AG04450 (cell line): ENCODE measurements at regions not wholly inside any gene's neighbourhood (a gene's known extent, or its start where the extent isn't known, plus 50 kb on each side); places are given as distances from the start of the nearest gene placed in this dataset.

ENCODE experiments used
- CTCF ChIA-PET: fragments of 300-600, 350-600 bp; formaldehyde crosslinking; extraction: SDS; loops from one replicate; lab custom pipeline; 2022; ENCODE audit warnings: antibody characterized with exemption, inconsistent platforms; lab: Charles Lee
- POLR2A ChIA-PET: fragments of 350-600 bp; formaldehyde crosslinking; extraction: SDS; loops from one replicate; lab custom pipeline; 2021; ENCODE audit warnings: antibody characterized with exemption, inconsistent platforms; lab: Yijun Ruan, JAX
- DNase-seq: peaks from one replicate; pipeline ENCODE4 v3.0.0-alpha.2; 2011; ENCODE audit warnings: low read depth, low spot score
- H3K27ac ChIP-seq: one replicate; pipeline ENCODE4 v1.5.1; 2012; ENCODE audit warnings: low read depth, low read length, control low read depth
- H3K27me3 ChIP-seq: one replicate; pipeline ENCODE4 v1.6.0; 2012; ENCODE audit warnings: low read length; ENCODE audit not compliant: control insufficient read depth, insufficient read depth
- H3K4me3 ChIP-seq: 2 replicates; pipeline ENCODE4 v1.5.1; 2011; ENCODE audit warnings: mild to moderate bottlenecking, low read depth, low read length, control low read depth
- H3K9me3 ChIP-seq: 2 replicates; pipeline ENCODE4 v1.5.1; 2012; ENCODE audit warnings: low read length; ENCODE audit not compliant: control insufficient read depth, insufficient read depth
- CTCF ChIP-seq: IDR thresholded peaks from 2 replicates; pipeline ENCODE4 v1.5.1; 2011; ENCODE audit warnings: low read depth, low read length, control low read depth, inconsistent platforms

GRCh38 chr18:38557006-38557405 is 991.4 kb upstream of the CELF4 start:
- no peak overlapping the region for H3K4me3 ChIP-seq
- POLR2A ChIA-PET = no interaction called here
- peaks cover 3% of the 10 kb centered on the region; the same call in 1 of the 2 replicates for H3K9me3 ChIP-seq
- H3K27me3 ChIP-seq = no peaks in the 10 kb centered on the region
- TF ChIP-seq CTCF = no peak
- no peak overlapping the region for H3K27ac ChIP-seq
- DNase-seq = no peak
- CTCF ChIA-PET = no interaction called here

GRCh38 chr18:38552732-38553321 is 987.2 kb upstream of the CELF4 start:
- peaks cover 3% of the 10 kb centered on the region; the same call in 1 of the 2 replicates for H3K9me3 ChIP-seq
- H3K4me3 ChIP-seq = no peak overlapping the region
- POLR2A ChIA-PET = no interaction called here
- H3K27ac ChIP-seq = no peak overlapping the region
- TF ChIP-seq CTCF = no peak
- no peak for DNase-seq
- CTCF ChIA-PET = no interaction called here
- no peaks in the 10 kb centered on the region for H3K27me3 ChIP-seq

GRCh38 chr18:38551881-38552280 is 986.3 kb upstream of the CELF4 start:
- no peak overlapping the region for H3K4me3 ChIP-seq
- TF ChIP-seq CTCF = no peak
- ChIA-PET POLR2A (no interaction called here), CTCF (no interaction called here)
- H3K27me3 ChIP-seq = no peaks in the 10 kb centered on the region
- no peak for DNase-seq
- H3K9me3 ChIP-seq = peaks cover 3% of the 10 kb centered on the region; the same call in 1 of the 2 replicates
- H3K27ac ChIP-seq = no peak overlapping the region

DNA sequence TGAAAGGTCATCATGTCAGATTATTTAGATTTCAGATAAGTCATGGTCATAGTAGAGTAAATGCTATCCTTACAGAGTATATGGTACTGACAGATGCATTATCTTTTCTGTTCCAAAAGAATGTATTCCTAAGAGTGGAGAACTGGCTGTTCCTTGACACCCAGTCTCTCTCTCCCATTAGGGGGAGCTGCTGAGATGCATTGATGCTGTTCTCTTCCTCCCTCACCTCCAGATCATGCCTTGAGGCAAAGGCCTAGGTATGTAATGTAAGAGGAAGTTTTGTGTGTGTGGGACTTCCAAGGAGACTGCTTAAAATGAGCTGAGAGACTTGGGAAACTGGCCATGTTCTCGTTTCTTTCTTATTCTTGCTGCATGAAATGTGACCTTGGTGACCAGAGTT is 979.5 kb upstream of the CELF4 start:
- ChIA-PET CTCF (no interaction called here), POLR2A (no interaction called here)
- Histone ChIP-seq H3K27me3 (no peaks in the 10 kb centered on the region), H3K9me3 (peaks cover 6% of the 10 kb centered on the region; the same call in 1 of the 2 replicates), H3K4me3 (no peak overlapping the region), H3K27ac (no peak overlapping the region)
- TF ChIP-seq CTCF = no peak
- no peak for DNase-seq

- CTCF ChIA-PET = no interaction called here
- H3K27ac ChIP-seq = no peak overlapping the region
- no peak overlapping the region for H3K4me3 ChIP-seq
- H3K9me3 ChIP-seq = peaks cover 3% of the 10 kb centered on the region; the same call in 1 of the 2 replicates
- H3K27me3 ChIP-seq = no peaks in the 10 kb centered on the region
- TF ChIP-seq CTCF = no peak
- POLR2A ChIA-PET = no interaction called here
- DNase-seq = no peak
Observed at GRCh38 chr18:38539856-38540255, 974.3 kb upstream of the CELF4 start.
